Duodenal mucosa (tissue), 2 donors: ENCODE measurements at regions not wholly inside any gene's neighbourhood (a gene's known extent, or its start where the extent isn't known, plus 50 kb on each side); places are given as distances from the start of the nearest gene placed in this dataset.
"Not testable (repeated sequence)": the region's sequence is repeated elsewhere in the genome, so short reads cannot be mapped to it uniquely, and the experiment has no call there.

ENCODE experiments used
- H3K27ac ChIP-seq: one replicate; pipeline ENCODE4 v1.7.0; 2013; ENCODE audit warnings: low read depth, low read length
- H3K27me3 ChIP-seq, 2 donors: one replicate each; pipeline ENCODE4 v1.7.0; 2013; ENCODE audit warnings: low read length in 2 of 2, control low read depth in 1 of 2; ENCODE audit not compliant: insufficient read depth in 2 of 2, control insufficient read depth in 1 of 2
- H3K36me3 ChIP-seq, 2 donors: one replicate each; pipeline ENCODE4 v1.7.0; 2013; ENCODE audit warnings: low read length in 2 of 2, control low read depth in 1 of 2; ENCODE audit not compliant: insufficient read depth in 2 of 2, control insufficient read depth in 1 of 2
- H3K4me1 ChIP-seq, 2 donors: one replicate each; pipeline ENCODE4 v1.7.0; 2013; ENCODE audit warnings: low read length in 2 of 2, control low read depth in 1 of 2; ENCODE audit not compliant: insufficient read depth in 2 of 2, control insufficient read depth in 1 of 2
- H3K4me3 ChIP-seq, 2 donors: one replicate each; pipeline ENCODE4 v1.7.0; 2013; ENCODE audit warnings: low read length in 2 of 2, low read depth in 1 of 2
- H3K9ac ChIP-seq, 2 donors: one replicate each; pipeline ENCODE4 v1.7.0; 2013; ENCODE audit warnings: low read length in 2 of 2, low read depth in 1 of 2
- H3K9me3 ChIP-seq, 2 donors: one replicate each; pipeline ENCODE4 v1.7.0; 2013; ENCODE audit warnings: low read length in 2 of 2, control low read depth in 1 of 2; ENCODE audit not compliant: control insufficient read depth in 1 of 2

DNA sequence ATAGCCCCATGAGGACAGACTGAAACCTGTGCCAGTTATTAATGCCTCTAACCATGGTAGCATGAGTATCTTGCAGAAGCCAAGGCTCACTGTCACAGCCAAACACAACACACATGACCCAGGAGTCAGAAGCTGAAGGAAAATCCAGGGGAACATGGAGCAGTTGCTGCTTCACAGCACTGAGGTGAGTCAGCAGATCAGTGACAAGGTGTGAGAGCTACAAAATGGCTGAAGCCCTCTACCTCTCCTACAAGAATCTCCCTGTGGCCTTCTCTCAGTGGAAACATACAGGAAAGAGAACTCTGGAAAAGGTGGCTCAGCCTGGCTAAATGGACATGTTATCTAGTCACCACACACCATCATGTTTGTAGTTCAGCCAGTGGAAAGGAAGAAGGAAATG lies 93.5 kb downstream of the NAB1 start:
- H3K9me3 ChIP-seq, result peaks cover 0 to 5% of the 10 kb centered on the region in 2 donors
- no peak overlapping the region for H3K4me3 ChIP-seq
- H3K27ac ChIP-seq, result no peak overlapping the region
- H3K9ac ChIP-seq, result no peak overlapping the region
- H3K36me3 ChIP-seq, result no peaks in the 10 kb centered on the region
- H3K27me3 ChIP-seq, result no peaks in the 10 kb centered on the region
- no peaks in the 10 kb centered on the region for H3K4me1 ChIP-seq

GRCh38 chr2:190744041-190744440 lies 95.2 kb downstream of the NAB1 start:
- Histone ChIP-seq H3K4me3 (no peak overlapping the region), H3K36me3 (no peaks in the 10 kb centered on the region), H3K9ac (no peak overlapping the region), H3K27ac (no peak overlapping the region), H3K4me1 (no peaks in the 10 kb centered on the region), H3K9me3 (peaks cover 0 to 5% of the 10 kb centered on the region in 2 donors), H3K27me3 (no peaks in the 10 kb centered on the region)

DNA sequence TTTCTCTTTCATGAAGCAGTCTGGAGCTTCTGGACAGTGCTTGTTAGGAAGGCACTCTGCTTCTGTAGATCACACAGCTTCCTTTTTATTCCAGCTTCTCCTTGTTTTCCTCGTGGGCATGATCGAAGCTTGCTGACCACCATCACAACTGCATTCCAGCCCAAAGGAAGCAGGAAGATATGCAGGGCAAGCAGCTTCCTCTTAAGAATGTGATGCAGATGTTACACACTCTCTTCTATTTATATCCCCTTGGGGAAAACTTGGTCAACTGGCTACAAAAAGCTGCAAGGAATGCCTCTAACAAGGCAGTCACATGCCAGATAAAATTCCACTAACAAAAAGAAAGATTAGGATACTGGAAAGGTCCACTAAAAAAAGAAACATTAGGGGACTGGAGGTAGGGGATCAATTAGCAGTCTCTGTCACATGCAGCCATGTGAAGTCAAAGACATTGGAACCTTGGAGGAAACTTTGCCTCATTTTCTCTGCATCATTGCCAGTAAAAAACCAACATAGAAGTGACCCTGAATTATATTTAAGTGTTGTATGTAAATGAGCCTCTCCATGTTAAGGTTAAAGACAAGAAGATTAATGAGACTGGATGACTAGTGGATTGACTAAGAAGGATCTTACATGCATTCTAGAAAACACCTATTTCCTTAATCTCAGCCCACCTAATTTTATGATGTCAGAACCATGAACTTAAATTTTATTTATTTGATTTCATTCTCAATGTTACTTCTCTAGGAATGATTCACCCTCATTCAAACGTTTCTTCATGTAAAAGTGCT lies 98.3 kb downstream of the NAB1 start:
- H3K9ac ChIP-seq, result no peak overlapping the region
- no peak overlapping the region for H3K27ac ChIP-seq
- H3K4me1 ChIP-seq, result no peaks in the 10 kb centered on the region
- H3K27me3 ChIP-seq, result no peaks in the 10 kb centered on the region
- H3K4me3 ChIP-seq, result no peak overlapping the region
- peaks cover 0 to 3% of the 10 kb centered on the region in 2 donors for H3K9me3 ChIP-seq
- H3K36me3 ChIP-seq, result no peaks in the 10 kb centered on the region

- Histone ChIP-seq H3K9me3 (no peaks in the 10 kb centered on the region), H3K36me3 (no peaks in the 10 kb centered on the region), H3K4me1 (no peaks in the 10 kb centered on the region), H3K9ac (no peak overlapping the region), H3K4me3 (no peak overlapping the region), H3K27ac (no peak overlapping the region), H3K27me3 (no peaks in the 10 kb centered on the region)
Measured at GRCh38 chr2:190748966-190749365, 100.1 kb downstream of the NAB1 start.

- Histone ChIP-seq H3K9me3 (no peaks in the 10 kb centered on the region), H3K27me3 (no peaks in the 10 kb centered on the region), H3K9ac (no peak overlapping the region), H3K4me3 (no peak overlapping the region), H3K27ac (no peak overlapping the region), H3K4me1 (peaks cover 0 to 11% of the 10 kb centered on the region in 2 donors), H3K36me3 (no peaks in the 10 kb centered on the region)
Measured at GRCh38 chr2:190755772-190756415, 107.0 kb downstream of the NAB1 start.

DNA sequence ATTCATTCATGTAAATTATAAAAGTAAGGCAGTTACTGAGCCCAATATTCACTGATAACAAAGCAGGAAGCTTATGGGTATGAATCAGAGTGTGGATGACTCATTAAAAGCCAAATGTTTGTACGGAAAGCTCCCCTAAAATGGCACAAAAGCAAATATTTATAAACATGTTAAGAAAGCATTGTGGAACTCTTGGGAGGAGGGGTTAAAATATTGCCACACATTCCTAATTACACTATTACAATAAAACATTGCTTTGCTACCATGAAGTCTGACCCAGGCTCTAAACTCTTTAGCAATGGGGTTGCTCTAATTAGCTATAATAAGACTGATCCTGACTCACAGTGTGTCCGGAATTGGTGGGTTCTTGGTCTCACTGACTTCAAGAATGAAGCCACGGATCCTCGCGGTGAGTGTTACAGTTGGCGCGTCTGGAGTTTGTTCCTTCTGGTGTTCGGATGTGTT lies 110.9 kb downstream of the NAB1 start:
- H3K4me1 ChIP-seq, result peaks cover 0 to 11% of the 10 kb centered on the region in 2 donors
- H3K9ac ChIP-seq, result no peak overlapping the region
- H3K36me3 ChIP-seq, result no peaks in the 10 kb centered on the region
- no peak overlapping the region for H3K27ac ChIP-seq
- H3K27me3 ChIP-seq, result no peaks in the 10 kb centered on the region
- H3K4me3 ChIP-seq, result no peak overlapping the region
- H3K9me3 ChIP-seq, result no peaks in the 10 kb centered on the region

GRCh38 chr2:190760353-190761150 lies 111.7 kb downstream of the NAB1 start:
- not testable (repeated sequence) for H3K27ac ChIP-seq, H3K27me3 ChIP-seq, H3K9ac ChIP-seq, H3K4me3 ChIP-seq, H3K9me3 ChIP-seq, H3K36me3 ChIP-seq
- H3K4me1 ChIP-seq, result peaks cover 0 to 10% of the 10 kb centered on the region in 2 donors

DNA sequence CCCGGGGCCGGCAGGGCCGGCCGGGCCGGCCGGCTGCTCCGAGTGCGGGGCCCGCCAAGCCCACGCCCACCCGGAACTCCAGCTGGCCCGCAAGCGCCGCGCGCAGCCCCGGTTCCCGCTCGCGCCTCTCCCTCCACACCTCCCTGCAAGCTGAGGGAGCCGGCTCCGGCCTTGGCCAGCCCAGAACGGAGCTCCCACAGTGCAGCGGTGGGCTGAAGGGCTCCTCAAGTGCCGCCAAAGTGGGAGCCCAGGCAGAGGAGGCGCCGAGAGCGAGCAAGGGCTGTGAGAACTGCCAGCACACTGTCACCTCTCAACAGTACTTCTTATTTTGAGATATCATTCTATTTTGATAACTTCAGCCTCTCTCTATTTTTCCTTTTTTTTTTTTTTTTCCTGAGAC lies 112.3 kb downstream of the NAB1 start:
- not testable (repeated sequence) for H3K36me3 ChIP-seq, H3K27me3 ChIP-seq, H3K4me3 ChIP-seq, H3K27ac ChIP-seq, H3K4me1 ChIP-seq, H3K9me3 ChIP-seq, H3K9ac ChIP-seq

DNA sequence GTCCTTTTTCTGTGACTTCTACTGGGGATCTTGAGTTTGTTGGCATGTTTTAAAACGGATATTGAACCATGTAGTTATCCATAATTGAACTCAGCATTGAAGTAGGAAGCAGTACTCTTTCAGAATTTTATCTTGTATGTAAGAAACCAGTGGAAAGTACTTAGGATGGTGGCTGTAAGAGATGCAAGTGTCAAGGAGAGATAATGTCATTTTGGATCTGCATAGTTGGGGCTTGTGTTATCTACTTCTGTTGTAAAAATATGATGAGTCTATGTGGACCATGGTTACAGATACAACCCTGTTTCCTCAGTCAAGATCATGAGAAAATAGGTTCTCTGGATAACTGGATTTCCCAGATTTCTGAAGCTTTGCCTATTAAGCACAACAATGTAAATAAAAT lies 113.7 kb downstream of the NAB1 start:
- Histone ChIP-seq H3K9ac (no peak overlapping the region), H3K4me1 (peaks cover 0 to 5% of the 10 kb centered on the region in 2 donors), H3K27me3 (no peaks in the 10 kb centered on the region), H3K4me3 (no peak overlapping the region), H3K36me3 (no peaks in the 10 kb centered on the region), H3K27ac (no peak overlapping the region), H3K9me3 (no peaks in the 10 kb centered on the region)

- no peaks in the 10 kb centered on the region for H3K9me3 ChIP-seq
- H3K27ac ChIP-seq, result no peak overlapping the region
- H3K4me1 ChIP-seq, result peaks cover 0 to 5% of the 10 kb centered on the region in 2 donors
- no peaks in the 10 kb centered on the region for H3K27me3 ChIP-seq
- H3K4me3 ChIP-seq, result no peak overlapping the region
- H3K9ac ChIP-seq, result no peak overlapping the region
- no peaks in the 10 kb centered on the region for H3K36me3 ChIP-seq
Measured at GRCh38 chr2:190763100-190763499, 114.2 kb downstream of the NAB1 start.
